ENCODE measurements at regions not wholly inside any gene's neighbourhood (a gene's known extent, or its start where the extent isn't known, plus 50 kb on each side); places are given as distances from the start of the nearest gene placed in this dataset.

DNA sequence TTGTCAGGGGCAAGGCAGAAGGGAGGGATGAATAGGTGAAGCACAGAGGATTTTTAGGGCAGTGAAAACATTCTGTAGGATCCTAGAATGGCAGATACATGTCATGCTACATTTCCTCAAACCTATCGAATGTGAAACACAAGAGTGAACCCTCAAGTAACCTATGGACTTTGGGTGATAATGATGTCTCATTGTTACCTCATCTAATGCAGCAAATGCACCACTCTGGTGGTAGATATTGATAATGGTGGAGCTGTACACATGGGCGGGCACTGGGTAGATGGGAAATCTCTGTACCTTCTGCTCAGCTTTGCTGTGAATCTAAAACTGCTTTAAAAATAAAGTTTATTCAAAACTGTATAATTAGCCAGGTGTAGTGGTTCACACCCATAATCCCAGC, 95.2 kb upstream of the NCK2 start:
- no peak for DNase-seq

DNA sequence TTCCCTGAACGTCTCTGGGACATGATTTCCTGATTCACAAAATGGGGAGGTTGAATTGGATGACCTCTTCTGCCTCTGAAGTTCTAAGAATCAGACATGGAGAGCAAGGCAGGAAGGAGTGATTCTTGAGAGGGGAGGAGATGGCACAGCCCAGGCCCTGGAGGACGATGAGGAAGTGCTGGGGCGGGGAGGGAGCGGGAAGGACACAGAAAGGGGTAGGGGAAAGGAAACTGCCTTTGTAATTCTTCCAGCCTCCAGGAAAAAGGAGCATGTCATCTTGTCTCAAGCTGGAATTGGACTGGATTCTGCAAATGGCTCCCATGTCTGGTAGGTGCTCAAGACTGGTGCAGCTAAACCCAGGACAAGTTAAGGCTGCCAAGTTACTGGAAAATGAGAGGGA, 97.0 kb upstream of the NCK2 start:
- no peak for DNase-seq

DNA sequence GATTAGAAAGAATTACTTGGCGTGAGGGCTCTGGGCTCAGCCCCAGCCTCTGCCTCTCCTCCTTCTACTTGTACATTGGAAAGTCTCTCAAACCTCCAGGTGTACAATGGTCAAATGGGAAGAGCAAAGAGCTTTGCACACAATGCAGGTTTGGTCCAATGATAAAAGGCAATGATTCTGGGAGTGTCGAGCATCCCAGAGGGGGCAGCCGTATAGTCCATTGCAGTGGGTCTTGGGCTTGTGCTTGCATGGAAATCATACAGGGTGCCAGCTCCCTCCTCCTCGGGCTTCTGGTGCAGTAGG, 98.0 kb upstream of the NCK2 start:
- no peak for DNase-seq

DNA sequence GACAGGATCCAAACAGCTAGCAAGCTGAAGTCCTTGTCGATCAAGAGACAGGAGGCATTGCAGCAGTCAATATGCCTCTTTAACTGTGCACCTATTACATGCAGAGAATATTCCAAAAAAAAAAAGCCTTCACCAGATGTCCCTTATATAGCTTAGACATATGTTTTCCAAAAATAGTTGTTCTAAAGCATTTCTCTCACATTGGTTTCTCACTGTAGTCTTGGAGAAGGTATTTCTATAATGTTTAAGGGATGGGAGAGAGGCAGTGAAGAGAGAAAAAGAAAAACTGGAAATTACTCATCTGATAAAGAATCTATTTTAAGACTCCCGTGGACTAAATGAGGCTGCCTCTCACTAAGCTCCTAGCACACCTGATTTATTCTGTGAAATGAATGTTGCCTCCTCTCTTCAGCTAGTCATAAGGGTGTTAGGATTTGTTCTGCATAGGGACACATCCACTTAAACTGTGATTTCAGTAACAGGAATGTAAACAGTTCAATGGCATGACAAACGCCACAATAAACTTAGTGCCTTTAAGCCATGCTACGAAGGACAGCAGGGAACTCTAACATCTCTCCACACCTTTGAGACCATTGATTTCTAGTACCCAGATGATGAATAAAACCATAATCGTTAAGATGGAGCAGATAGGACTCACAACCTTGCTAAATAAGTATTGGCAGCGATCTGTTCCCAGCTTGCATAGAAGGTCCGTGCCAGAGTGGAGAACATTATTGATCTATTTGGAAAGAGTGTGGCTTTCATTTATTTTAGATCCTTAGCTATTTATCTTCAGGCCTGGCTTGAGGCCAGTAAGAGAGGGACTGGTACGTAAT, 98.6 kb upstream of the NCK2 start:
- no peak for DNase-seq

DNA sequence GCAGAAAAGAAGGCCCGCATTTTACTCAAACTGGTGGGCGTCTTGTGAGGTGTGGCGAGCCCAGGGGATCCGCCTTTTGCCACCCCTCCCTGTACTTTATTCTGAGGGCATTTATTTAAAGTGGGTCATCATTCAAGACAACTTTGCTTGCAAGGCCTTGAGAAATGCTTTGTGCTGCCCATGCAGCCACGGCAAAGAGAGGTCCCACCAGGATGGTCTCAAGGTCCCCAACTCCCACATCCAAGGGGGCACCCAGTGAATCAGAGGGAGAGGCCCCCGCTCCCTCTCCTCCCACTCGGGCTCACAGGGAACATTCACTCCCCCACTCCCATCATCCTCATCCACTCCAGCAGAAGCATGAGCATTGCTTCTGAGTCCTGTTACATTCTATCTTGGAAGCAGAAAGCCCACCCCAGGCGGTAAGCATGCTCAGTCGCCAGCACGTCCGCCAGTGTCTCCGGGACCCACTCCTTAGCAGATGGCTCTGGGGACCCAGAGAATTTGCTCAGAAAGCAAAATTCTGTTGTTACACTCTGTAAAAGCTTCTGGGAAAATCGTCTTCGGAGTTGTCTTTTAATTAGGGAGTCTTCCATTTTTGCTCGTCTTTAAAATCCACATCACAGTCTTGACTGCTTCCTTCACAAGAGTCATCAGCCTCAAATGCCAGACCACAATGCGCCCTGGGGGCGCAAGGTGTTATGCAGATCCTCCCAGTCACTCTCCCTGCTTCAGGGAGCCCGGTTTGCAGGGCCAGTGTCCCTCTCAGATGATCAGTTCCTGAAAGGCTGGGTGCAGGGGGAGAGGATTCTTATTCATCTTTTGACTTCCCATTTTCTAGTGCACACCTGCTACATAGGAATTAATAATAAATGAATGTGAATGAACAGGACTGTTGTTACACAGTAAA, 99.4 kb upstream of the NCK2 start:
- no peak for DNase-seq

- peak in 1 of 2 experiments; percentile 26 for DNase-seq
These were observed 100.3 kb upstream of the NCK2 start for GRCh38 chr2:105644174-105644980.

- DNase-seq: no peak
These were observed 101.1 kb upstream of the NCK2 start for GRCh38 chr2:105643405-105644173.

- DNase-seq: no peak
These were observed 103.3 kb upstream of the NCK2 start for GRCh38 chr2:105641389-105641811.

- DNase-seq: no peak
These were observed 104.5 kb upstream of the NCK2 start for GRCh38 chr2:105640246-105640645.

DNA sequence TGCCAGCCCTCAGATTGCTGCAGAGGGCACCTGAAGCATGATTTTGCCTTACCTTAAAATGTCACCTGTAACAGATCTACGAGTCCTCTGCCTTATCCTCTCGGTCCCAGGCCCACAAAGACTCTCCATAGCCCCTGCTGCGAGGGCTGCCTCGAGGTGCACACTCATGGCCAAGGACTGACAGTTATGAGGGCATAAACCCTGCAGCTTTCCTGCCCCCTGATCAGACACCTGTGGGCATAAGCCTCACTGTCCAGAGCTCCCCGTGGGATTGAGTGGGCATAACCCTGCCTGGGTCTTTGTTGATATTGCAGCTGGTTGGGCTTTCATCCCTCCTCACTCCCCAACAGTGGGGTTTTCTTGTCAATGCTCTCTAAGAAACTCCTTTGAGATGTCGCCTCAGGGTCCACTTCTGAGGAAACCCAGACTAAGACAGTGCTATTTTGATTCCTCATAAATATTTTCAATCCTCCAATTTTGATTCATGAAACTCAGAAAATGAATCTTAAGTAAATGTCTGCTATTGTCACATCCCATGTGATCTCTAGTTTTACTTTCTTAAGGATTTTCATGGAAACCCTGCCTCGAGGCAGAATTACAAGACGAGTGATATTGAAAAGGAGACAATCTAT, 108.5 kb upstream of the NCK2 start:
- DNase-seq: no peak

DNA sequence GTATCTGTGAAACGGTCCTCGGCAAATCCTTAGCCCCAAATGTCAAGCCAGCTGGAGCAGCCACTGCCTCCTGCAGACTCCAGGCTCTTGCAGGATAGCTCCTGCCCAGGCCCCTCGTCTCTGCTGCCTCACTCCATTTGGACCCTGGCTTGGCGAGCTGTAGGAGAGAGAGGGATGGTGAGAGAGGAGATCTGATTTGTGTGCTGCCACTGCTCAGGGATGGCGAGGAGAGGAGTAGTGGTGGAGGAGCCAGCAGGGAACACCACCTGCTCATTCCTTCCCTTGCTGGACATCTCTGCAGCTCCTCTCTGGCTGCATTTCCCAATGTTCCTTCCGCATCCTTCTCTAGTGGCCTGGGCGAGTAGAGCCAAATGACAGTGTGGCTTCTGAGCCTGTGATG, 109.1 kb upstream of the NCK2 start:
- no peak for DNase-seq

DNA sequence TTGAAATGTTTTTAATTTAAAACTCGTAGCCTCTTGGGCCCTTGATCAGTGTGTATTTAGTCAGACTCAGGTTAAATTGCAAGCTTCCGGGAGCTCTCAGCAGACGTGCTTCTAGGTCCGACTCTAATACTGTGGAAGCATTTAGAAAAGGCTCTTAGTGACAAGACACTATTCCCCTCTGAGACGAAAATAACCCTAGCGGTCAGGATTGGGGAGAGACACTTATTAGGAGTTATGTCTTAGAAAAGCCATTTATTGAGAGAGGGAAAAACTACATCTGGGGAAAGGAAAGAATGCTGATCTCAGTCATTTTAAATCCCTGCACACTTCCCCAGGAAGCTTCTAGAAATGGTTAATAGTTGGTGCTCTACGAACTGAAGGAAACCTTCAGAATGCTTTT, 110.5 kb upstream of the NCK2 start:
- no peak for DNase-seq

DNA sequence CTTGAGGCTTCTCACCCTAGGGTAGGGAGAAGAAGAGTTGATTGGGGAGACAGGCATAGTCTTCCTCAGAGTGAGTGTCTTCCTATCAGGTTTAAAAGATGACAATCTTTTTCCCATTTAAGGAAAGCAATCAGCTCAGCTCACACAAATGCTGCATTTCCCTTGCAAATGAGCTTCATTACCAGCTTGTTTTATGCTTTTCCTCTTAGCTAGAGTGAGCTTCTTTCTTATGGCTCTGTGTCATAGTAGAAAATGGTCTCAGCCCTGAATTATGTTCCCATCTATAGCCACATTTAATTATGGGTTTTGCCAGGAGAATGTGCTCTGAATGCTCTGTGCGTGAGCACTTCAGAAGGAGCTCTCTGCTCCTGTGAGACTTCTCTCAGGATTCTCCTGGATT, 112.8 kb upstream of the NCK2 start:
- DNase-seq: no peak

- no peak for DNase-seq
These were observed 113.7 kb upstream of the NCK2 start for GRCh38 chr2:105631011-105631410.

- DNase-seq: no peak
These were observed 115.1 kb upstream of the NCK2 start for GRCh38 chr2:105629634-105630033.

GRCh38 chr2:105627534-105627933, 117.2 kb upstream of the NCK2 start:
- no peak for DNase-seq

DNA sequence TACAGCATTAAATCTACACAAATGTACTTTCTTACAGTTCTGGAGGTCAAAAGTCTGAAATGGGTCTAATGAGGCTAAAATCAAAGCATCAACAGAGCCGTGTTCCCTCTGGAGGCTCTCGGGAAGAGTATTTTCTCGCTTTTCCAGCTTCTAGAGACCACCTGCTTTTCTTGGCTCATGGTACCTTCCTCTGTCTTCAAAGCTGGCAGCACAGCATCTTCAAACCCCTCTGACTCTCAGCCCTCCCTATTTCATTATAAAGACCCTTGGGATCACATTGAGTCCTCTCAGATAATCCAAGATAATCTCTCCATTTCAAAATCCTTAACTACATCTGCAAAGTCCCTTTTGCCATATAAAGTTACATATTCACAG, 117.8 kb upstream of the NCK2 start:
- no peak for DNase-seq

- no peak for DNase-seq
These were observed 118.3 kb upstream of the NCK2 start for GRCh38 chr2:105626212-105626965.

- DNase-seq: no peak
These were observed 119.1 kb upstream of the NCK2 start for GRCh38 chr2:105625632-105626031.

DNA sequence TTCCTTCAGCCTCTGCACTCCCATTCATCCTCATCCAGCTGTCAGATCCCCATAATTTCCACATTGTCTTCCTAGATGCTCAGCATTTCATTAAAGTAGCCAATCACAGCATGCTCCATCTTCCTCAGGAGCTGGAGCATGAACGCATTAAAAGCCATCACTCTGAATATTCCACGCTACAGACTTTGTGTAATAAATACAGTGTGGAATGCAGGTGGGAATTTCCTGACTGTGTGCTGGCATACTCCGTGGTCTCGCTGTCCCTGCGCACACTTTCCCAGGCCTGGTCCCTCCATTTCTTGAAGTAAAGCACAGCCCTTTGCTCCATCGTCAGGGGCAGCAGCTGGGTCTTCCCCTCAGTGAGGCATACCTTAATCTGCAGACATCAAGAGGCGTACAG, 123.7 kb upstream of the NCK2 start:
- no peak for DNase-seq

- DNase-seq: no peak
These were observed 126.4 kb upstream of the NCK2 start for GRCh38 chr2:105618351-105618659.
